ENCODE measurements at regions not wholly inside any gene's neighbourhood (a gene's known extent, or its start where the extent isn't known, plus 50 kb on each side); places are given as distances from the start of the nearest gene placed in this dataset.

DNA sequence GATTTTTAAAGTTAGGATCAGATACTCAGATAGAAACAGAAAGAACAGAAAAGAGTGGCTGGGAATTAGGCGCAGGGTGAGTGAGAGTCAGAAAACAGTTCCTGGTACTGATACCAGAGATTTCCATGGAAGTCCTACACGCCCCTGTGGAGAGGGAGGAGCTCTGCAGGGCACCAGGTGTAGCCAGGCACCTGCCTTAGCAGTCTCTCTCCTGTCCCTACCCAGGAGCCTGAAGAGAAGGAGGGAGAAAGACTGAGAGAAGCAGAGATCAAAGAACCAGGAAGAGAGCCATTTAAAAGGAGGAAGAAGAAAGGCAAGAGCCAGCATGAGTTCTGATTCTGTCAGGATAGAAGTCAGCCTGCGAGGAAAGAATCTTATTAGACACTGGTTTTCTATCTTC lies 65.0 kb downstream of the CBLN1 start:
- WGBS, 3 donors, result 5 to 39% (median 29%) methylated on average over 3 of the region's 3 CpGs
- Histone ChIP-seq H3K4me1 (ENCODE audit: control insufficient read depth in 3 of 3, insufficient read depth in 2 of 3, low read depth in 1 of 3, low read length in 2 of 3) (no peaks in the 10 kb centered on the region), H3K4me3 (ENCODE audit: low read depth in 1 of 3, low read length in 3 of 3) (no peak overlapping the region), H3K36me3 (ENCODE audit: control insufficient read depth in 3 of 3, insufficient read depth in 2 of 3, low read depth in 1 of 3, low read length in 3 of 3) (no peaks in the 10 kb centered on the region), H3K9me3 (ENCODE audit: control insufficient read depth in 2 of 2, insufficient read depth in 1 of 2, low read depth in 1 of 2, low read length in 1 of 2) (no peaks in the 10 kb centered on the region), H3K27me3 (ENCODE audit: control insufficient read depth in 3 of 3, insufficient read depth in 3 of 3, low read length in 3 of 3) (peaks cover 0 to 4% (median 0%) of the 10 kb centered on the region in 3 donors), H3K27ac (ENCODE audit: low read depth in 1 of 3, low read length in 2 of 3) (no peak overlapping the region)
- FAIRE-seq (no peak), DNase-seq (peak; percentile 6 to 27)

DNA sequence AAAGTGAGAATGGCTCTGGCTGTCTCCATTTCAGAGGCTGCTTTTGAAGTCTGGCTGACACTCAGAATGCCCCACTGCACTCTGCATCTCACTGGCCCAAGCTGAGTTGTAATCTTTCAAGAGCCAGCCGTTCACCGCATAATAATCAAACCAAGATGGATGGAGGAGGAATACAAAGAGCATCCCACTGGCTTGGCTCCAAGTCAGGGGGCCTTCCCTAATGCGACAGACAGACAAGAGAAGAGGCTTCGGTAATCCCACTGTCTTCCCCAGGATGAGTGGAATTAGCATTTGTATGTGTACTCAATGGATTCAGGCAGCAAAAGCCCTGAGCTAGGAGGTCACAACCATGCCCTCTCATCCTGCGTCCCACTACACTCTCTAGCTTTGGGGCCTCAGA lies 68.0 kb downstream of the CBLN1 start:
- Histone ChIP-seq H3K9me3 (ENCODE audit: control insufficient read depth in 2 of 2, insufficient read depth in 1 of 2, low read depth in 1 of 2, low read length in 1 of 2) (no peaks in the 10 kb centered on the region), H3K4me3 (ENCODE audit: low read depth in 1 of 3, low read length in 3 of 3) (no peak overlapping the region), H3K27me3 (ENCODE audit: control insufficient read depth in 3 of 3, insufficient read depth in 3 of 3, low read length in 3 of 3) (no peaks in the 10 kb centered on the region), H3K4me1 (ENCODE audit: control insufficient read depth in 3 of 3, insufficient read depth in 2 of 3, low read depth in 1 of 3, low read length in 2 of 3) (no peaks in the 10 kb centered on the region), H3K27ac (ENCODE audit: low read depth in 1 of 3, low read length in 2 of 3) (no peak overlapping the region), H3K36me3 (ENCODE audit: control insufficient read depth in 3 of 3, insufficient read depth in 2 of 3, low read depth in 1 of 3, low read length in 3 of 3) (no peaks in the 10 kb centered on the region)
- DNase-seq (no peak), FAIRE-seq (no peak)
- 63 to 72% (median 66%) methylated on average over 5 of the region's 5 CpGs for WGBS, 3 donors

- FAIRE-seq (no peak), DNase-seq (no peak)
- Histone ChIP-seq H3K4me1 (ENCODE audit: control insufficient read depth in 3 of 3, insufficient read depth in 2 of 3, low read depth in 1 of 3, low read length in 2 of 3) (no peaks in the 10 kb centered on the region), H3K9me3 (ENCODE audit: control insufficient read depth in 2 of 2, insufficient read depth in 1 of 2, low read depth in 1 of 2, low read length in 1 of 2) (no peaks in the 10 kb centered on the region), H3K27me3 (ENCODE audit: control insufficient read depth in 3 of 3, insufficient read depth in 3 of 3, low read length in 3 of 3) (no peaks in the 10 kb centered on the region), H3K36me3 (ENCODE audit: control insufficient read depth in 3 of 3, insufficient read depth in 2 of 3, low read depth in 1 of 3, low read length in 3 of 3) (no peaks in the 10 kb centered on the region), H3K4me3 (ENCODE audit: low read depth in 1 of 3, low read length in 3 of 3) (no peak overlapping the region), H3K27ac (ENCODE audit: low read depth in 1 of 3, low read length in 2 of 3) (no peak overlapping the region)
- 77 to 83% (median 82%) methylated on average over 4 of the region's 4 CpGs for WGBS, 3 donors
Measured at GRCh38 chr16:49204191-49204590, 77.4 kb downstream of the CBLN1 start.

DNA sequence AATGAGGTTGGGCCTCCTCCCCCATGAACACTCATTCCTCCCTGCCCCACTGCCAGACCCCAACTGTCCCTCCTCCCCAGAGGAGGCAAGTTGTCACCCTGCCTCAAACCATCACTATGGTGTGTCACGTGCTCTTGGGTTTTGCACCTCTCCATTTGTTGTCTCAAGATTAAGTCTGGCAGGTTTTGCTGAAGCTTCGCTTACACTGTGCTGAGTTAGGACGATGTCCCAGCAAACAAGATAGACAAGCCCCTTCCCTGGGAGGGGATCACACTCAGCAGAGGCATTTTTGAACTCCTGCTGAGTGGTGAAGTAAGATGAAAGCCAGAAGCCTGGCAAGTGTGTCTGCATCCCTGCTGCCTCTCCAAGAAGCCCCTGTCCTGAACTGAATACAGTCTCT lies 78.3 kb downstream of the CBLN1 start:
- no peak for FAIRE-seq
- H3K4me1 ChIP-seq (ENCODE audit: control insufficient read depth in 3 of 3, insufficient read depth in 2 of 3, low read depth in 1 of 3, low read length in 2 of 3), result no peaks in the 10 kb centered on the region
- DNase-seq, result no peak
- H3K4me3 ChIP-seq (ENCODE audit: low read depth in 1 of 3, low read length in 3 of 3), result no peak overlapping the region
- 24 to 25% (median 24%) methylated on average over 3 of the region's 3 CpGs for WGBS, 3 donors
- no peaks in the 10 kb centered on the region for H3K36me3 ChIP-seq (ENCODE audit: control insufficient read depth in 3 of 3, insufficient read depth in 2 of 3, low read depth in 1 of 3, low read length in 3 of 3)
- H3K9me3 ChIP-seq (ENCODE audit: control insufficient read depth in 2 of 2, insufficient read depth in 1 of 2, low read depth in 1 of 2, low read length in 1 of 2), result no peaks in the 10 kb centered on the region
- H3K27ac ChIP-seq (ENCODE audit: low read depth in 1 of 3, low read length in 2 of 3), result no peak overlapping the region
- H3K27me3 ChIP-seq (ENCODE audit: control insufficient read depth in 3 of 3, insufficient read depth in 3 of 3, low read length in 3 of 3), result no peaks in the 10 kb centered on the region

DNA sequence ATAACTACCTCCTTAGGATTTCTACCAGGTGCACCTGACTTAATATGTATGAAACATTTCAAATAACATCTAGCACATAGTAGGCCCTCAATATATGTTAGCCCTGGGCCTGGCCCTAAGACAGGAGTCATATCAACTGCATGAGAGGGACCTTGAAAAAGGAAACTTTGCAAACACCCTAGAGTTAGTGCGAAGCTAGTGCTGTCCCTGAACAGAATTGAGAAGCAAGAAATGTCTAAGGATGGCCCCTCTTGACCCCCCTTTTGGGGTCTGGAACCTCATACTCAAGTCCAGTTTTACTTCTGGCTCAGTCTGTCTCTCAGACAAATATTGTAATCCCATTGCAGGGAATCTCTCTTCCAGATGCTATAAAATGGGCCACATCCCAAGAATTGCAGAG lies 80.5 kb downstream of the CBLN1 start:
- no peak overlapping the region for H3K4me3 ChIP-seq (ENCODE audit: low read depth in 1 of 3, low read length in 3 of 3)

GRCh38 chr16:49200223-49200820 lies 81.3 kb downstream of the CBLN1 start:
- no peak for DNase-seq
- Histone ChIP-seq H3K4me1 (ENCODE audit: control insufficient read depth in 3 of 3, insufficient read depth in 2 of 3, low read depth in 1 of 3, low read length in 2 of 3) (no peaks in the 10 kb centered on the region), H3K27me3 (ENCODE audit: control insufficient read depth in 3 of 3, insufficient read depth in 3 of 3, low read length in 3 of 3) (no peaks in the 10 kb centered on the region), H3K36me3 (ENCODE audit: control insufficient read depth in 3 of 3, insufficient read depth in 2 of 3, low read depth in 1 of 3, low read length in 3 of 3) (no peaks in the 10 kb centered on the region), H3K4me3 (ENCODE audit: low read depth in 1 of 3, low read length in 3 of 3) (no peak overlapping the region), H3K9me3 (ENCODE audit: control insufficient read depth in 2 of 2, insufficient read depth in 1 of 2, low read depth in 1 of 2, low read length in 1 of 2) (no peaks in the 10 kb centered on the region), H3K27ac (ENCODE audit: low read depth in 1 of 3, low read length in 2 of 3) (no peak overlapping the region)
- no peak for FAIRE-seq
- WGBS, 3 donors, result 77 to 80% (median 78%) methylated on average over 8 of the region's 8 CpGs

More for the DNA sequence above, 80.5 kb downstream of the CBLN1 start:
- no peak for FAIRE-seq
- H3K36me3 ChIP-seq (ENCODE audit: control insufficient read depth in 3 of 3, insufficient read depth in 2 of 3, low read depth in 1 of 3, low read length in 3 of 3), result no peaks in the 10 kb centered on the region
- H3K27me3 ChIP-seq (ENCODE audit: control insufficient read depth in 3 of 3, insufficient read depth in 3 of 3, low read length in 3 of 3), result no peaks in the 10 kb centered on the region
- H3K9me3 ChIP-seq (ENCODE audit: control insufficient read depth in 2 of 2, insufficient read depth in 1 of 2, low read depth in 1 of 2, low read length in 1 of 2), result no peaks in the 10 kb centered on the region
- WGBS, 3 donors, result 82 to 91% (median 88%) methylated on average over 1 of the region's 1 CpG
- no peak overlapping the region for H3K27ac ChIP-seq (ENCODE audit: low read depth in 1 of 3, low read length in 2 of 3)
- DNase-seq, result no peak
- no peaks in the 10 kb centered on the region for H3K4me1 ChIP-seq (ENCODE audit: control insufficient read depth in 3 of 3, insufficient read depth in 2 of 3, low read depth in 1 of 3, low read length in 2 of 3)

DNA sequence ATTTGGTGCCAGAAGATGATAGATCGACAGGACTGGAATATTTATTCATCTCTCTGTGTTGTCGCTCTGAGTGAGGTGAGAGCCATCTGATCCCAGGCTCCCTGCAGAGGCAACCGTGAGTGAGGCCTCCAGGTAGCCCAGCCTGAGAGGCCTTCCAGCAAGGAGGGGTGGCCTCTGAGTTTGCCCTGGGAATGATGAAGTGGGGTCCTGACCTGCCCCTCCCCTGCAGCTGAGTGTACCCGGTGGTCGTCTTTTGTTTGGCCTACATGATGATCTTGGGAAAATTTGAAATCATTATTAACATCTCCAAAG lies 86.4 kb downstream of the CBLN1 start:
- Histone ChIP-seq H3K4me3 (ENCODE audit: low read depth in 1 of 3, low read length in 3 of 3) (no peak overlapping the region), H3K4me1 (ENCODE audit: control insufficient read depth in 3 of 3, insufficient read depth in 2 of 3, low read depth in 1 of 3, low read length in 2 of 3) (no peaks in the 10 kb centered on the region), H3K36me3 (ENCODE audit: control insufficient read depth in 3 of 3, insufficient read depth in 2 of 3, low read depth in 1 of 3, low read length in 3 of 3) (no peaks in the 10 kb centered on the region), H3K27me3 (ENCODE audit: control insufficient read depth in 3 of 3, insufficient read depth in 3 of 3, low read length in 3 of 3) (no peaks in the 10 kb centered on the region), H3K9me3 (ENCODE audit: control insufficient read depth in 2 of 2, insufficient read depth in 1 of 2, low read depth in 1 of 2, low read length in 1 of 2) (no peaks in the 10 kb centered on the region), H3K27ac (ENCODE audit: low read depth in 1 of 3, low read length in 2 of 3) (no peak overlapping the region)
- DNase-seq (no peak), FAIRE-seq (no peak)
- WGBS, 3 donors, result 49 to 65% (median 60%) methylated on average over 5 of the region's 5 CpGs

DNA sequence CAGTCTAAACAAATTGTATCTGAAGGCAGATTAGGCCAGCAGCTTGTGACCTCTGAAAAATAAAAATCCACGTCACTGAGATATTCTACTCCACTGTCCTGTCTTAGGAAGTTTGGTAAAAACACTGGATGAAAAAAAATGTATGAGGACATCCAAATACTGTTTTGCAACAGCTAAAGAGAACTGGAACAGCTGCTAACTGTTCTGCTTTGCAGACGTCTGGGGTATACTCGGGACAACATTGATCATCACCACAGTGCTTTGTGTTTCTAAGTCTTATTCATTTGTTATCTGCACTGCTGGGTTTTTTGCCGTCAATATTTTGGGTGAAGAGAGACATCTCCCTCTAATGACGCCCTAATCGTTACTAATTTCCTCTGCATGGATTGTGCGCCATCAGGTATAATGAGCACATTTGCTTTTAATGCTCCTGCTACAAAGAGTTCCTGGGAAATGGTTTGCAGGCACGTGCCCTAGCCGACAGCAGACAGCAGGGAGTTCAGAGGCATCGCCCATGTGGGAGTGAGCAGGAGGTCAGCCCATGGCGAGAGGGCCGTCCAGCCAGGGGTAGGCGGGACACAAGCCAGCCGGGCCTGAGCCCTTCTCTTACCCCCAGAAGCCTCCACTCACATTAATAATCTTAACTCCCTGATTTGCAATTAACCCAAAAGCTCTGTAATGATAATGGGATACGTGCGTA lies 87.0 kb downstream of the CBLN1 start:
- Histone ChIP-seq H3K27me3 (ENCODE audit: control insufficient read depth in 3 of 3, insufficient read depth in 3 of 3, low read length in 3 of 3) (no peaks in the 10 kb centered on the region), H3K4me3 (ENCODE audit: low read depth in 1 of 3, low read length in 3 of 3) (no peak overlapping the region), H3K36me3 (ENCODE audit: control insufficient read depth in 3 of 3, insufficient read depth in 2 of 3, low read depth in 1 of 3, low read length in 3 of 3) (no peaks in the 10 kb centered on the region), H3K27ac (ENCODE audit: low read depth in 1 of 3, low read length in 2 of 3) (no peak overlapping the region), H3K4me1 (ENCODE audit: control insufficient read depth in 3 of 3, insufficient read depth in 2 of 3, low read depth in 1 of 3, low read length in 2 of 3) (no peaks in the 10 kb centered on the region), H3K9me3 (ENCODE audit: control insufficient read depth in 2 of 2, insufficient read depth in 1 of 2, low read depth in 1 of 2, low read length in 1 of 2) (no peaks in the 10 kb centered on the region)
- DNase-seq (no peak), FAIRE-seq (no peak)
- WGBS, 3 donors, result 44 to 61% (median 60%) methylated on average over 16 of the region's 16 CpGs

DNA sequence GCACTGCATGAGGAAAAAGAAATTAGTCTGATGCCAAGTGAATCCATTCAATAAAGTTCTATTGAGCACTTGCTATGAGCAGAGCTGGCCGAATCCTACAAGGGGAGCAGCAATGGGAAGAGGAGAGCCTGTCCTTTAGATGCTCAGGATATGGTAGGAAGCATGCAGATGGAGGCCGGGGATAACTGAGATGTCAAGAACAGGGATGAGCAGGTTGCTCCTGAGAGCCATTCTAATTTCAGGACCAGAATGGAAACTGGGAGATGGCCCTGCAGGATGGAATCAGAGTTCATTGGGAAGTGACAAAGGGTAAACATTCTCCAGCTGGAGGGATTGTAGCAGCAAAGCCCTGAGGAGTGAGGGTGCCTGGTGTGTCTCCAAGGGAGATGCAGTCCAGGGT lies 88.0 kb downstream of the CBLN1 start:
- WGBS, 3 donors, result 73 to 81% (median 80%) methylated on average over 2 of the region's 2 CpGs

More for the DNA sequence above, 88.0 kb downstream of the CBLN1 start:
- H3K4me3 ChIP-seq (ENCODE audit: low read depth in 1 of 3, low read length in 3 of 3), result no peak overlapping the region
- H3K4me1 ChIP-seq (ENCODE audit: control insufficient read depth in 3 of 3, insufficient read depth in 2 of 3, low read depth in 1 of 3, low read length in 2 of 3), result no peaks in the 10 kb centered on the region
- DNase-seq (no peak), FAIRE-seq (no peak)
- H3K9me3 ChIP-seq (ENCODE audit: control insufficient read depth in 2 of 2, insufficient read depth in 1 of 2, low read depth in 1 of 2, low read length in 1 of 2), result no peaks in the 10 kb centered on the region
- no peaks in the 10 kb centered on the region for H3K27me3 ChIP-seq (ENCODE audit: control insufficient read depth in 3 of 3, insufficient read depth in 3 of 3, low read length in 3 of 3)
- H3K27ac ChIP-seq (ENCODE audit: low read depth in 1 of 3, low read length in 2 of 3), result no peak overlapping the region
- no peaks in the 10 kb centered on the region for H3K36me3 ChIP-seq (ENCODE audit: control insufficient read depth in 3 of 3, insufficient read depth in 2 of 3, low read depth in 1 of 3, low read length in 3 of 3)

Measured in small intestine (tissue), 7 donors.